SU-DHL-6 (cell line): ENCODE measurements at regions not wholly inside any gene's neighbourhood (a gene's known extent, or its start where the extent isn't known, plus 50 kb on each side); places are given as distances from the start of the nearest gene placed in this dataset.

Experiments used
- H2AFZ ChIP-seq: fragments of 200-600 bp; sonication (generic); 2 replicates; pipeline ENCODE4 v1.6.1; 2014; ENCODE audit warnings: low read depth, mild to moderate bottlenecking, moderate library complexity, mixed read lengths, antibody characterized with exemption, low read length; ENCODE audit not compliant: severe bottlenecking
- H3F3A ChIP-seq: fragments of 200-600 bp; shearing (Covaris generic); 2 replicates; pipeline ENCODE4 v1.6.0; 2016; ENCODE audit warnings: antibody characterized with exemption, mild to moderate bottlenecking; ENCODE audit not compliant: insufficient read depth
- H3K27ac ChIP-seq: fragments of 200-600 bp; sonication (generic); 2 replicates; pipeline ENCODE4 v1.5.1; 2016; ENCODE audit warnings: low read depth, mild to moderate bottlenecking, low read length, moderate library complexity, mixed read lengths
- H3K27me3 ChIP-seq: fragments of 200-600 bp; sonication (generic), shearing (Covaris generic); 2 replicates; pipeline ENCODE4 v1.6.0; 2014; ENCODE audit warnings: mild to moderate bottlenecking, low read length
- H3K36me3 ChIP-seq: fragments of 200-600 bp; sonication (generic); 2 replicates; pipeline ENCODE4 v1.6.1; 2014; ENCODE audit warnings: mild to moderate bottlenecking, low read length, mixed read lengths
- H3K4me2 ChIP-seq: fragments of 300-600, 200-600 bp; shearing (Covaris generic), sonication (generic); 2 replicates; pipeline ENCODE4 v1.6.0; 2014; ENCODE audit warnings: low read length, low read depth, mild to moderate bottlenecking; ENCODE audit not compliant: poor library complexity, severe bottlenecking
- H3K4me3 ChIP-seq: fragments of 200-600 bp; sonication (generic); 2 replicates; pipeline ENCODE4 v1.5.1; 2014; ENCODE audit warnings: antibody characterized with exemption, low read length, mild to moderate bottlenecking, mixed read lengths; ENCODE audit not compliant: insufficient read depth, poor library complexity, severe bottlenecking
- H3K79me2 ChIP-seq: fragments of 200-600 bp; sonication (generic); 2 replicates; pipeline ENCODE4 v1.6.1; 2014; ENCODE audit warnings: mild to moderate bottlenecking, low read length, moderate library complexity; ENCODE audit not compliant: insufficient read depth
- H3K9ac ChIP-seq: fragments of 200-600 bp; sonication (generic); 2 replicates; pipeline ENCODE4 v1.7.0; 2014; ENCODE audit warnings: mild to moderate bottlenecking, low read length
- H3K9me2 ChIP-seq: fragments of 200-600 bp; sonication (generic); replicated peaks from 2 replicates; pipeline ENCODE4 v1.6.1; 2014; ENCODE audit warnings: low read length; ENCODE audit not compliant: insufficient read depth
- H3K9me3 ChIP-seq: fragments of 200-600 bp; sonication (generic); 2 replicates; pipeline ENCODE4 v1.6.1; 2014; ENCODE audit warnings: low read length, mixed read lengths; ENCODE audit not compliant: insufficient read depth
- H4K20me1 ChIP-seq: fragments of 200-600 bp; sonication (generic); 2 replicates; pipeline ENCODE4 v1.6.1; 2014; ENCODE audit warnings: low read depth, mild to moderate bottlenecking, antibody characterized with exemption, low read length, moderate library complexity, mixed read lengths
- CTCF ChIP-seq: fragments of 200-600 bp; sonication (generic); IDR thresholded peaks from one replicate; pipeline ENCODE4 v1.5.1; 2017; ENCODE audit warnings: antibody characterized with exemption, mild to moderate bottlenecking, low read length, moderate library complexity; ENCODE audit not compliant: insufficient read depth, poor library complexity, severe bottlenecking
- EZH2phosphoT487 ChIP-seq: fragments of 200-600 bp; sonication (generic), shearing (Covaris generic); conservative IDR thresholded peaks from 2 replicates; pipeline ENCODE4 v1.6.1; 2018; ENCODE audit warnings: mild to moderate bottlenecking, antibody characterized with exemption, low read length, moderate library complexity, mixed read lengths

DNA sequence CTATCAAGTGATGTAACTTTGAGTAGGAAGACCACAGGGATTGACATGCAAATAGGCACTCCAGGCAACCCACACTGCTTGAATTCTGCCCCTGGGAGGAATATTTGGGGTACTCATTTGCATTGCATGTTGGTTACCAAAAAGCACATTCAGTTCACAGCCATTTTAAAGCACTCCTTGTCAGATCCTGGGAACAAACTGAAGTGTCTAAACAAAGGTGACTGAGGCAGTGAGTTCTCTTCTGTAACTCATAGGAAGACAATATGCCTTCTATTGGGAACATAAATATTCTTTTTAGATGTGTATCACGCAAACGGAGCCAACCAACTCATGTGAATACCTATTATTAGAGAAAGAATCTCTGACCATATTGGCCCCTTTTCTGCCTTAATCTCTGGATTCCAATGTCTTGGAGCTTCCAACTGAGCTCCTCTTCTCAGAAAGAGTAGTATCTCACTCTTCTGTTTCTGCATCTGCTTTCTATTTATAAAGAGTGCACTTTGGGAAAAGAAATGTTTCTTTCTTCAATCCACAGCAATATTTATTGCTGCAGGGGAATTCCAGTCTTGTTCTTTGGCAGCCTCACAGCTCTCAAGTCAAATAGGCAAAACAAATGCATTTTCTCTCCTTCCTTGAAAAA lies 125.7 kb upstream of the NBEA start:
- Histone ChIP-seq H3K4me2 (no peak overlapping the region), H3K79me2 (no peaks in the 10 kb centered on the region), H3K9ac (no peak overlapping the region), H3K27ac (no peak overlapping the region), H2AFZ (no peak overlapping the region), H3K4me3 (no peak overlapping the region), H3K9me3 (0 out of 2 replicates have a peak, but pooled peaks cover 4% of the 10 kb centered on the region), H3F3A (no peaks in the 10 kb centered on the region), H3K9me2 (no peaks in the 10 kb centered on the region), H3K36me3 (no peaks in the 10 kb centered on the region), H4K20me1 (no peaks in the 10 kb centered on the region), H3K27me3 (no peaks in the 10 kb centered on the region)
- TF ChIP-seq EZH2phosphoT487 (no peak), CTCF (no peak)

DNA sequence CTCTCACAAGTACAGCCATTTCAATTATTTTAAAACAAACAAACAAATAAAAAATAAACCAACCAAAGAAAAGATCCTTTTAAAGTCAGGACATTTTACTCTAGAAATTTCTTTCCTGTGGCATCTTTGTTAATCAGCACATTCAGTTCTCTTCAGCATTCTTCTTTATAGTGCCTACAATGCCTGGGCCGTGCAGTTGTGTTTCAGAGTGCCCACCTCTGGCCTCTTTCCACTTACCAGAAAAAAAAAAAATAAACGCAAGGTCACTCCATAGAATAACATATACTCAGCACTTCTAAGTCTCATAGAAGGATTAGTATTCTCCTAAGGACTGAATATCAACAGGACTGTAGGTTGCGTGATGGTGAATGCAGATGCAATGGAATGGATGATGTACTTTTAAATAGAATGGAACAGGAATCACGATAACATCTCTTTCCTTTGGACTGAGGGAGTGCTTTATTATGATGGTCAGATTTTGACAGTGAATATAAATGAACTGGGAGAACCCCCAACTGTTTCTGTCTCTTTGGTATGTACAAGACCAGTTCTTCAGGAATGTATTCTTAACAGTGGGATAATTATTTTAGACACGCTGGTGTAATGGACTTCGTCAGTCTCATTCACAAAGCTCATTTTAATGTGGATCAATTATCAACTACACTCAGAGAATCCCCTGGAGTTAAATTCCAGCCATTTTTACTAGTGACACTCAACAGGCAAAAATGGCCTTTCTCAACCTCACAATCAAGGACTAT lies 125.0 kb upstream of the NBEA start:
- H3F3A ChIP-seq, result no peaks in the 10 kb centered on the region
- H4K20me1 ChIP-seq, result no peaks in the 10 kb centered on the region
- H3K4me3 ChIP-seq, result no peak overlapping the region
- H3K4me2 ChIP-seq, result no peak overlapping the region
- H3K9me2 ChIP-seq, result no peaks in the 10 kb centered on the region
- H3K79me2 ChIP-seq, result no peaks in the 10 kb centered on the region
- TF ChIP-seq CTCF (no peak), EZH2phosphoT487 (no peak)
- no peak overlapping the region for H3K9ac ChIP-seq
- no peaks in the 10 kb centered on the region for H3K27me3 ChIP-seq
- H3K27ac ChIP-seq, result no peak overlapping the region
- H3K9me3 ChIP-seq, result 0 out of 2 replicates have a peak, but pooled peaks cover 4% of the 10 kb centered on the region
- no peak overlapping the region for H2AFZ ChIP-seq
- H3K36me3 ChIP-seq, result no peaks in the 10 kb centered on the region

DNA sequence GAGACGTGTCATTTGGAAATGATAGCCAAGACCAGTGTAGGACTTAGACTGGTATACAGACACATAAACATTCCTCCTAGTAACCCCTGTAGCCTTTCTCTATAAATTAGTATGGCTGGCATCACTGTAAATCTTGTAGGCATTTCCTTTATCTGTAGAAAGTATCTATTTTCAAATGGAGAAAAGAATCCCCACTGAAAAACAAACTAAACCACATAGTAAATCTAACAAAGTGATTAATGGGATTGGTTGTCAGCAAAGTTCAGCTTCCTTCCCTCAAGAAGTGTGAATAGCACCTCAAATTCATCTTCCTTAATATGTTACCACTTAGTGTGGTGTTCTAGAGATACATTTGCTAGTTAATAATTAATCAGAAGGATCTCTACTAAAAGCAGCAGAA lies 119.4 kb upstream of the NBEA start:
- Histone ChIP-seq H3K9me2 (no peaks in the 10 kb centered on the region), H3K4me2 (no peak overlapping the region), H3K79me2 (no peaks in the 10 kb centered on the region), H3F3A (no peaks in the 10 kb centered on the region), H2AFZ (no peak overlapping the region), H3K36me3 (no peaks in the 10 kb centered on the region), H3K9me3 (no peaks in the 10 kb centered on the region), H3K4me3 (no peak overlapping the region), H3K27ac (no peak overlapping the region), H3K9ac (no peak overlapping the region), H3K27me3 (no peaks in the 10 kb centered on the region), H4K20me1 (no peaks in the 10 kb centered on the region)
- TF ChIP-seq CTCF (no peak), EZH2phosphoT487 (no peak)
